GM18499 (cell line): ENCODE measurements at regions not wholly inside any gene's neighbourhood (a gene's known extent, or its start where the extent isn't known, plus 50 kb on each side); places are given as distances from the start of the nearest gene placed in this dataset.
"Not testable (repeated sequence)": the region's sequence is repeated elsewhere in the genome, so short reads cannot be mapped to it uniquely, and the experiment has no call there.

Experiments used
- ATAC-seq: cut with Tn5 transposase; IDR thresholded peaks from one replicate; pipeline ENCODE4 v1.9.1; 2021; ENCODE audit warnings: moderate number of reproducible peaks; ENCODE audit not compliant: insufficient read depth, unreplicated experiment

DNA sequence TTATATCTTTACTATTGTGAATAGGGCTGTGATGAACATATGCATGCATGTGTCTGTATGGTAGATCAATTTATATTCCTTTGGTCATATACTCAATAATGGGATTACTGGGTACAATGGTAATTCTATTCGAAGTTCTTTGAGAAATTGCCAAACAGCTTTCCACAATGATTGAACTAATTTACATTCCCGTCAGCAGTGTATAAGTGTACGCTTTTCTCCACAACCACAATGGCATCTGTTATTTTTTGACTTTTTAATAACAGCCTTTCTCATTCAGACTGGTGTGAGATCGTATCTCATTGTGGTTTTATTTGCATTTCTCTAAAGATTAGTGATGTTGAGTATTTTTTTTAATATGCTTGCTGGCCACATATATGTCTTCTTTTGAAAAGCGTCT, 439.4 kb upstream of the KLHL4 start:
- no peak for ATAC-seq

GRCh38 chrX:87098477-87098876, 419.1 kb upstream of the KLHL4 start:
- ATAC-seq = no peak

DNA sequence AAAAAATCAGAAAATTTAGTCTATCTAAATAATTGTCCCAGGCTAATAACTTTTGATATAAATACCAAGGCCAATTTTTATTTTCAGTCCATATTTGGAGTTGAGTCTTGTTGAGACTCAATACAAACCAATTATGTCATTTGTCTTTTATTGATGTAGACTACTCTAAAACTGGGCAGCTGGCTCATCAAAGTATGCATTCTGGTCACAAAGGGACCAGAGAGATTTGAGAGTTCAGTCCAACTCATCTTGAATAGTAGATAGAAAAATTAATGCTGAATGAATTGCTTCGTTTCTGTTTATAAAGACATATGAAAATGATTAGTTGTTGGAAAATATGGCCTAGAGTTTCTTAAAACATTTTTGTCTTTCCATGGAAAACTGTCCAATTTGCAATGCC, 412.5 kb upstream of the KLHL4 start:
- ATAC-seq = no peak

- ATAC-seq = no peak
These were observed 407.5 kb upstream of the KLHL4 start for GRCh38 chrX:87110142-87110541.

GRCh38 chrX:87140800-87141483, 376.7 kb upstream of the KLHL4 start:
- ATAC-seq = no peak

- ATAC-seq = no peak
These were observed 357.1 kb upstream of the KLHL4 start for GRCh38 chrX:87160435-87161010.

- ATAC-seq = no peak
These were observed 349.8 kb upstream of the KLHL4 start for GRCh38 chrX:87167841-87168240.

DNA sequence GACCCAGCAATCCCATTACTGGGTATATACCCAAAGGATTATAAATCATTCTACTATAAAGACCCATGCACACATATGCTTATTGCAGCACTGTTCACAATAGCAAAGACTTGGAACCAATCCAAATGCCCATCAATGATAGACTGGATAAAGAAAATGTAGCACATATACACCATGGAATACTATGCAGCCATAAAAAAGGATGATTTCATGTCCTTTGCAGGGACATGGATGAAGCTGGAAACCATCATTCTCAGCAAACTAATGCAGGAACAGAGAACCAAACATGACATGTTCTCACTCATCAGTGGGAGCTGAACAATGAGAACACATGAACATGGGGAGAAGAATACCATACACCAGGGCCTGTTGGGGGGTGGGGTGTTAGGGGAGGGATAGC, 339.6 kb upstream of the KLHL4 start:
- ATAC-seq = not testable (repeated sequence)
